HG03025 (cell line): ENCODE measurements at regions not wholly inside any gene's neighbourhood (a gene's known extent, or its start where the extent isn't known, plus 50 kb on each side); places are given as distances from the start of the nearest gene placed in this dataset.

Experiments used
- ATAC-seq: cut with Tn5 transposase; IDR thresholded peaks from one replicate; pipeline ENCODE4 v1.9.1; 2021; ENCODE audit warnings: mild to moderate bottlenecking, moderate library complexity; ENCODE audit not compliant: unreplicated experiment, low FRiP score

DNA sequence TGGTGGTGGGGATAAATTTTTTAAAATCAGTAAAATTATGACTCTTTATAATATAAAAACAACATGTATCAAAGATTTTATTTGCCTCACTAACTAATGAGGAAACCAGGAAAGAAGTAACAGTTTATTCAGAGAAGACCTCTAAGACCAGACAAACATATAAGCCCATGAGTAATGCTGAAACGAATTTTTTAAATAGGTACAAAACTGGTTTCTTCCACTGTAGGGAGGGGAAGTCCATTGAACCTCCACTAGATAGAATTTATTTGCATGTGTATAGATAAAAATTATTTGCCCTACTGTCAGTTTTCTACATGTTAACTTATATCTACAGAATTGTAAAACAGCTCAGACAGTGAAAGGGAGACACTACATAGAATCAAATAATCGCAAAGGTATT lies 86.8 kb downstream of the ZC3H11B start:
- ATAC-seq = no peak

GRCh38 chr1:219523411-219523810 lies 89.5 kb downstream of the ZC3H11B start:
- ATAC-seq = no peak

DNA sequence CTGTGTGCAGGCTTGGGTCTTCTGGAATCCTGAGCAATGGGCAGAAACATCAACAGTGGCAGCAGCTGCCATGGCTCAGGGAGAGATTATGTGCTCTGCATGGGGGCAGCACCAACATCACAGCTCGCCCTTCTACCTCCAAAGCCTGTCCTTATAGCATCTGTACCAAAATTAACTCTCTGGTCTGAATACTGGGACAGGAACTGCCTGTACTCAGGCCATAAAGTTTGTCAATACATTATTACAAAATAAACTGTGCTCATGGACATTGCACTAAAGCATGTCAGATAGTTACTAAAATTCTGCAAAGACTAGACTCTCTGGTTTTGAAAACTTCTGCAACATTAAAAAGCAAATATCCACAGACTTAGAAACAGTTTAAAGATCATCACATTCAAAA lies 91.6 kb downstream of the ZC3H11B start:
- ATAC-seq = no peak

GRCh38 chr1:219520241-219520640 lies 92.7 kb downstream of the ZC3H11B start:
- ATAC-seq = no peak

- ATAC-seq = no peak
These were observed 94.0 kb downstream of the ZC3H11B start for GRCh38 chr1:219518907-219519248.

DNA sequence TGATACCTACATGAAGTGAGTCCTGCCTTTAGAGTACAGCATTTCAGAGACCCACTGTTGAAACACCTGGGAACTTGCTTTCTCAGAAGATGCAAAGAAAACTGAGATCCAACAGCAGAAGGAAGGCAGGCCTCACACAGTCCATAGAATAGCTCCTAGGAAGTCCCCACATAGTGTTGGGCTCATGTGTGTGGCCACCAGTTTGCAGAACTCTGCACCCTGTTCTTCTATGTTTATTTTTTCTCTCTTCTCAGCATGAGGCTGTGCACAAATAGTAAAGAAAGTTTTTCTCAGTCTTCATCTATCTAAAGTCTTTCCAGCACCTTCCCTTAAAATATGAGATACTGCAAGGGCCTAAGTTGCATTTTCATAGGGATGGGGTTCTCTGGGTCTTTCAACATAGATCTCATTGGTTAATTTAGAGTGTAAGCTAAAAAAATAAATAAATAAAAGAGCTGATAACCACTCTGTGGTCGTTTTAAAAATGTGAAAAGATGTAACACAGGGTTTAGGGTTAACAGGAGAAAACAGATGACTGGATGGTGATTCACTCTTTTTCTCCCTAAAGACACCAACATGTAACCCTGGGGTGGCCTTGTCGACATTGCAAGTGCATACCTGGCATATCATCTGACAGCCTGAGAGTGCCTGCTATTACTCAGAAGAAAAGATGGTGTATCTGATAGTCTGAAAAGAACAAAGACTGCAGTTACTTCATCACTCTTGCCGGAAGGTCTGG lies 94.6 kb downstream of the ZC3H11B start:
- no peak for ATAC-seq

DNA sequence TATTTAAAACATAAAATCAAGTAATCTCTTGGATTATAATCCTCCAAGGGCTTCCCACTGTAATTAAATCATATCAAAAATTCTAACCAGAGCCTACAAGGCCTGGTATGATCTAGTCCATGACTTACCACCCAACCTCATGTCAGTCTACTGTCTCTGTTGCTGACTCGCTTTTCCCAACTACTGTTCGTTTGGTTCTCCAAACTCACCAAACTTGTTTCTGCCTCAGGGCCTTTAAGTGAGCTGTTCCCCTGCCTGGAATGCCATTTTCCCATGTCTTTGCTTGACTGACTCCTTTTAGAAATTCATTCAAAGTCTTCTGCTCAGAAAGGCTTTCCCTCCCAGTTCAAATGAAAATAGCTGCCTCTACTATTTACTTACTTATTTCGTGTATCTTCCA lies 95.9 kb downstream of the ZC3H11B start:
- no peak for ATAC-seq

DNA sequence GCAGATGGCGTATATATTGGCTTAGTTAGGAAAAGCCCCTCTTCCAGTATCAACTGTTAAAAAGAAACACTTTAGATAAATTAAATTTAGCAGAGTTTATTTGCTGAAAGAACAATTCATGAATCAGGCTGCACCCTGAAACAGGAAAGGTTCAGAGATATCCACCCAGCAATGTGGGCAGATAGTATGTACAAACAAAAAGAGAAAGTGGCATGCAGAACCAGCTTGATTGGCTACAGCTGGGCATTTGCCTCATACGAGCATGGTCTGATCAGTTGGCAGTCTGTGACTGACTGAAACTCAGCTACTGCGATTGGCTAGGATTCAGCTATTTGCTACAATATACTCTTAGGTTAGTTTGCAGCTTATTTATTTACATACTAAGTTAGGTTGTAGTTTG lies 98.2 kb downstream of the ZC3H11B start:
- ATAC-seq = no peak

DNA sequence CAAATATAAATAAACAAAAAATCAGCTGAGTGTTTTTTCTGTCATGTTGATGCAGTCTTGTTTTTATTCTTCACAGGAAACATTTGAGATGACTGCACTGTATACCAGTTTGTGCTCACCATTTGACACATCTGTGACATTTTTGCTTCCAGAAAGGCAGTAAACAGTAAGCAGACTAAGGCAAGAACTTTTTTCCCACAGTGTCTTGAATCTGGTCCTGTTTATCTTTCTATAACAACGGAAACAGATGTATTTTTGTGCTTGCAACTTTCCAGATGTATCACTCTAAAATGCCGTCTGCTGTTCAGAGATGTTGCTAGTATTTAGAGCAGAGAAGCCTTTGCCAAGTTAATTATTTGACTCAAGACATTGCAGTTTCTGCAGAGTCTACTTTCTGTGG lies 105.5 kb downstream of the ZC3H11B start:
- ATAC-seq = no peak

DNA sequence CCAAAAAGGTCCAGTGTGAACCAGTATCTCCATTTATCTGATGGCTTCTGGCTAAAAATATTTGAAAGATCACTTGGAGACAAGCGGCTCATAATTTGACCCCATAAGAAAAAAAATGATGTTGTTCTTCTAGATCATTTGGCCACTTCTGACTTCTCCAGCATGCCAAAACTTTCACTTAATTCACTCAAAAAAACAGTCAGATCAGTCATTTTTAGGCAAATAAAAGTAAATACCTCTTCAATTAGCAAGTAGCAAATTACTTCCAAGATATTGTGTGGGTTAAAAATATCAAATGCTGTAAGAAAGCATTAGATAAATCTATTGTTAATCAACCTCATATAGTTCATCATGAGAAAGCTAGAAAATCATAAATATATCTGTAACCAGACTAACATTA lies 106.0 kb downstream of the ZC3H11B start:
- no peak for ATAC-seq

DNA sequence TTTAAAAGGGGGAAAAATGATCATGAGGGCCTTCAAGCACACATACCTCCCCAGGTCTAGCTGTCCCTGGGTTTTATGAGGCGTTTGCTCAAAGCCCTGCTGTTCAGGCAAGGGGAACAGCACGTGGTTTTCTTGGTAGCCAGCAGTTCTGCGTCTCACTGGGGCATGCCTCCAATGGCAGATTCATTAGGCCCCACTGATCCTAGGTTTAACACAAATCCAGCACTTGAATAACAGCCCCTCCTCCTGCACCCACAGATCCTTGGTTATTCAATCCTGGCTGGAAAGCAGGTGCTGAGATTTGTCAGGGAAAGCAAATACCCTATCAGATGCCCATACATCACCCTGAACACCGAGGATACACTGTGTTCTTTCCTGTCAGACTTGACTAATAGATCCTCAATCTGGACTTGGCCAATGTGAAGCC lies 106.4 kb downstream of the ZC3H11B start:
- ATAC-seq = no peak

GRCh38 chr1:219505886-219506285 lies 107.0 kb downstream of the ZC3H11B start:
- no peak for ATAC-seq

DNA sequence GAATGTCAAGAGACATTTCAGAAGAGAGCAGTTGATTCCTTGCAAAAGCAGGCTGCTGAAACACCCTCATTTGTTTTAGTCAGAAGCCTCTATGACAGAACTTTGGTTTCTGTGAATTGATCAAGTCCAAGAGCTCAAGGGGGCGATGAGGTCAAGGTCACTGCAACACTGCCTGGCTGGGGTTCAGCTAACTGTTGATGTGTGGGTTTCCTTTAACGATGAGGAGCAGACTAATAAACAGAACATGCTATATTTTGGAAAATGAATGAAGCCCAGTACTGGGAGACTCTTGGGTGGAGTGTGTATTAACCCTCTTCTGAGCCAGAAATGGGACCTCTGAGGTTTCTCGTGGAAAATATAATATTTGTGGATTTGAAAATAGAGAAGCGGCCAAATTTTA lies 109.3 kb downstream of the ZC3H11B start:
- no peak for ATAC-seq

DNA sequence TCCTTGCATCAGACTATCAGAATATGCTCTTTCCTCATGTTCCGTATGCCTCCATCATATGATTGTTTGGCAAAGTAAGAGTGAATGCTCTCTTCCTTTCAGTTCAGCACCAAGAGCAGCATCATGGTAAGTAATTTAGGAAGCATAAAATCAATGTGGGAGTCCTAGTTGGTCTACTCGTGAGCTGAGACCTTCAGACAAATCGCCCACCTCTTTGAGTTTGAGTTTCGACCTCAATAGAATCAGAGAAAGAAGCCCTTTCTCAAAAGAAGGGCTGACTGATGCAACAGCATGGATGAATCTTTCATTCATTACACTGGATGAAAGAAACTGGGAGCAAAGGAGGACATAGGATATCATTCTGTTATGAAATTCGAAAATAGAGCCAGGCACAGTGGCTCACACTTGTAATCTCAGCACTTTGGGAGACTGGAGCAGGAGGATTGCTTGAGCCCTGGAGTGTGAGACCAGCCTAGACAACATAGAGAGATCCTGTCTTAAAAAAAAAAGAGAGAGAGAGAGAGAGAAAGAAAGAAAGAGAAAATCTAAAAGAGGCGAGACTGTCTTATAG lies 112.5 kb downstream of the ZC3H11B start:
- no peak for ATAC-seq

- ATAC-seq = no peak
These were observed 114.2 kb downstream of the ZC3H11B start for GRCh38 chr1:219498666-219499065.

DNA sequence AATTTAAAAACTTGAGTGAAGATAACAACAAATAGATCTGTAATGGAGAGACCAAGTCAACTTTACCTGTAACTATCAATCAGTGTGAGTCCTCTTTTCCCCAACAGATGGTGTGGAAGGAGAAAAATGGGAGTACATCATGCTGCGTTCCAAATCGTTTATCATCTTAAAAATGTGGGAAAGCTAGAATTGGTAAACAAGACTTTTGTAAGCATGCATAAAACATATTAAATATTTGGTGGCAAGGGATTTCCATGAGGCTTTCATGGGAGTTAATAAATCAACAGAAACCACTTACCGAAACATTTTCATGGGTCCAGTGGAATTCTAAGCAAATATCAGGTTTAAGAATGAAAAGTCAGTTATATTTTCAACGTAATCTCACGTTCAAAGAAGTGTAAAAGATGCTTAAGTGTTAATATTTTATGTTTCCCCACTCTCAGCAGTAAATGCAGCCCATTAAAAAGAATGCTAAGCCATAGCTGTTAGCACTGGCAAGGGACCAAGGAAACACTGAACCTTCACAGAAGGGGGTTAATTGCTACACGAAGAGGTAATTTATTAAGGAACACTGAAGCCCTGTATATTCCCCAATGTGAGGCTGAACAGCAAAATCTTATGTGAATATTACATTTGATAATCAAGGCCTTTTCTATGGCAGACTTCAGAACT lies 117.0 kb downstream of the ZC3H11B start:
- no peak for ATAC-seq

- no peak for ATAC-seq
These were observed 120.2 kb downstream of the ZC3H11B start for GRCh38 chr1:219492717-219493116.

DNA sequence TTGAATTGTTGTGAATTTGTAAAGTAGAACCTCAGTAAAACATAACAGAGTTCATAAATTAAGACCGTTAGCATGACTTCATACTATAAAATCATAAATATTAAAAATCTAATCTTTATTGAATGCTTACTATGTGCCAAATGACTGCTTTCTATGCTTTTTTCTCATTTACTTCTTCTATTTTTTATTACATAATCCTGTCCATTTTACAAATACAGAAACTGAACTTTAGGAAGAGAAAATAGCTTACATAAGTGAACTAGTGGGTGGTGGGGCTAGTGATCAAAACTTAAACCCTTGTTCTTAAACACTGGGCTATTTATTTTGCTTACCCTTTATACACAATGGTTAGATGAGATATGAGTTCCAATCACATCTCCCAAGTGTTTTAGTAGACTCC lies 122.3 kb downstream of the ZC3H11B start:
- no peak for ATAC-seq

DNA sequence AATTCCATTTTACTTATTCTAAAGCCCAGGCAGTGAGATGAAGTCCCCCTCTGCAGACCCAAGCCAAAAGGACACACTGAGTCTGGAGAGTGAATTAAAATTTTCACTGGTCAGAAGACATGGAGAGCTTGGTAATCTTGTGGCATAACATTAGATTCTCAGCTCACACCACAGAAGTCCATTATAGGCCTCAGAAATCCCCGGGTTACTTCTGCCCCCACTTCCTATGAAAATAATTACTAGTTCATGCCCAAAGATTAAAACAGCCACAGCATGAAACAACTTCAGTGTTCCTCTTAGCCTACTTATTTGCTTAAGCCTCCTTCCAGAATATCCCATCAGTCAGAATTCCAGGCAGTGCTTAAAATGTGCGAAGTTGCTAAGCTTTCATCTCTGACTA lies 123.3 kb downstream of the ZC3H11B start:
- no peak for ATAC-seq

DNA sequence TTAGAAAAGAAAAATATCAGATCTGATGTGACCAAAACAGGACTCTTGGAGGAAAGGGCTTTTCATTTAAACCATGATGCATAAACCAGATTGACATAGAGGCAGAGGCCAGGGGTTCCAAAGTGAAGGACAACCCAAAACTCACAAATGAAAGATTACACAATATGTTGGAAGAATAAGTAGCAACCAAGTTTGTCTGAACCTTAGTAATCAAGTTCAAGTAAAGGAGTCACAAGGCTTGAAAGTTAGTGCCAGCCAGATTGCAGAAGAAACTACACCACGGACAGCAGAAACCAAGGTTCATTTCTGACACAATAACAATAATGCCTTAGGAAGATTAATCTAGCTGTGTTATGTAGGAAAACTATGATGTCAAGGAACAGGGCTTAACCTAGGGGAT lies 124.6 kb downstream of the ZC3H11B start:
- no peak for ATAC-seq

DNA sequence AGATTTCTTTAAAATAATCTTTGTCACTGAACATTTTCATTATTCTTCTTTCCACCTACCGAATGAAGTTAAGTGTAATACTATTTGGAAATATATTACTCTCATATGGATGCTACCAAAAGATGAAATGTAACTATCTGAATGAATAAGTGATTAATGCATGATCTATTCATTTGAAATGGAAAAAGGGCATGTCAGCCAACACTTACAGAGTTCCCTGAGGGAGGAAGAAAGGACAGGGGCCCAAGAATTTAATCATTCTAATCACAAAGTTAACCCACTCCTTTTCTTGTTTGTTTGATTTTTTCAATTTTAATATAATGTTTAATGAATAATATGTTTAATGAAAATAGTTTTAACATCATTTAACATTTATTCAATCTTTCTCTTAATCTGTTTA lies 129.4 kb downstream of the ZC3H11B start:
- ATAC-seq = no peak

GRCh38 chr1:219480011-219480410 lies 132.9 kb downstream of the ZC3H11B start:
- ATAC-seq = no peak
